WI38 (cell line): ENCODE measurements at regions not wholly inside any gene's neighbourhood (a gene's known extent, or its start where the extent isn't known, plus 50 kb on each side); places are given as distances from the start of the nearest gene placed in this dataset.

ENCODE experiments used
- H3K4me3 ChIP-seq: 2 replicates; pipeline ENCODE4 v1.5.1; 2011; ENCODE audit warnings: low read depth, mild to moderate bottlenecking, control low read depth, low read length
- TF ChIP-seq, protein P1 (sequence below): IDR thresholded peaks from 2 replicates; pipeline ENCODE4 v1.5.1; 2012; ENCODE audit warnings: low read depth, mild to moderate bottlenecking, control low read depth, low read length

DNA sequence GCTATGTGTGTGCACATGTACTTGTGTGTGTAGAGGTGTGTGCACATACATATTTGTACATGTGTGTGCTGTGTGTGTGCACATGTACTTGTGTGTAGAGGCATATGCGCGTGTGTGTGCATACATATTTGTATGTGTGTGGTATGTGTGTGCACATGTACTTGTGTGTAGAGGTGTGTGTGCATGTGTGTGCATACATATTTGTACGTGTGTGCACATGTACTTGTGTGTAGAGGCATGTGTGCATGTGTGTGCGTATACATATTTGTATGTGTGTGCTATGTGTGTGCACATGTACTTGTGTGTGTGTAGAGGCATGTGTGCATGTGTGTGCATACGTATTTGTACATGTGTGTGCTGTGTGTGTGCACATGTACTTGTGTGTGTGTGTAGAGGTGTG is 291.9 kb downstream of the AJAP1 start:
- TF ChIP-seq, protein P1, sequence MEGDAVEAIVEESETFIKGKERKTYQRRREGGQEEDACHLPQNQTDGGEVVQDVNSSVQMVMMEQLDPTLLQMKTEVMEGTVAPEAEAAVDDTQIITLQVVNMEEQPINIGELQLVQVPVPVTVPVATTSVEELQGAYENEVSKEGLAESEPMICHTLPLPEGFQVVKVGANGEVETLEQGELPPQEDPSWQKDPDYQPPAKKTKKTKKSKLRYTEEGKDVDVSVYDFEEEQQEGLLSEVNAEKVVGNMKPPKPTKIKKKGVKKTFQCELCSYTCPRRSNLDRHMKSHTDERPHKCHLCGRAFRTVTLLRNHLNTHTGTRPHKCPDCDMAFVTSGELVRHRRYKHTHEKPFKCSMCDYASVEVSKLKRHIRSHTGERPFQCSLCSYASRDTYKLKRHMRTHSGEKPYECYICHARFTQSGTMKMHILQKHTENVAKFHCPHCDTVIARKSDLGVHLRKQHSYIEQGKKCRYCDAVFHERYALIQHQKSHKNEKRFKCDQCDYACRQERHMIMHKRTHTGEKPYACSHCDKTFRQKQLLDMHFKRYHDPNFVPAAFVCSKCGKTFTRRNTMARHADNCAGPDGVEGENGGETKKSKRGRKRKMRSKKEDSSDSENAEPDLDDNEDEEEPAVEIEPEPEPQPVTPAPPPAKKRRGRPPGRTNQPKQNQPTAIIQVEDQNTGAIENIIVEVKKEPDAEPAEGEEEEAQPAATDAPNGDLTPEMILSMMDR: no peak
- H3K4me3 ChIP-seq: no peak overlapping the region

DNA sequence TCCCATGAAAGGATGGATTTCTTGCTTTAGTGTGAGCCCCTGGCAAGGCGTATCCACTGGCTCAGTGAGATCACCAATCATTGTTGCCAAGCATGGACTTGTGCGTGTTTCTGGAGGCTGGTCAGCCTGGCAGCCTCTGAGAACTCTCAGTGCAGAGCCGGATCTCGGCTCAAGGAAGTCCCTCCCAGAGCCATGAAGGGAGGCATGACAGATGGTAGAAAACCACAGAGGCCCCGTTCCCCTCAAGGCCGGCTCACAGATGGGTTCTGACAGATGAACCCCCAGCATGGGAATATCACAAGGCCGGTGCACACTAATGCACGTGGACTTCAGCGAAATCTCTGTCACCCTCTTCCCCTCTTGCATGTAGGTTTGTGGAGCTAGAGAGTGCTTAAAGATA is 290.5 kb downstream of the AJAP1 start:
- no peak overlapping the region for H3K4me3 ChIP-seq
- TF ChIP-seq, protein P1: no peak

DNA sequence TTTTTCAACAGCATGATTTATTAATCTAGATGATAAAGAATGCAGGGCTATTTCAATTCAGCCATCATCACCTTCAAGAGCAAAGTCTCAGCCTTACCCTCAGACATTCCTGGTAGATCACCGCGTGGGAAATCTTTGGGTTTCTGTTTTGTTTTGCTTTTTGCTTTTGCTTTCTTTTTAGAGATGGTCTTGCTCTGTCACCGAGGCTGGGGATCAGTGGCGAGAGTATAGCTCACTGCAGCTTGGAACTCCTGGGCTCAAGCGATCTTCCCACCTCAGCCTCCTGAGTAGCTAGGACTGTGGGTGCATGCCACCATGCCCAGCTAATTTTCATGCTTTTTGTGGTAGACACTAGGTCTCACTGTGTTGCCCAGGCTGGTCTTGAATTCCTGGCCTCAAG is 289.7 kb downstream of the AJAP1 start:
- H3K4me3 ChIP-seq: no peak overlapping the region
- TF ChIP-seq, protein P1: no peak

DNA sequence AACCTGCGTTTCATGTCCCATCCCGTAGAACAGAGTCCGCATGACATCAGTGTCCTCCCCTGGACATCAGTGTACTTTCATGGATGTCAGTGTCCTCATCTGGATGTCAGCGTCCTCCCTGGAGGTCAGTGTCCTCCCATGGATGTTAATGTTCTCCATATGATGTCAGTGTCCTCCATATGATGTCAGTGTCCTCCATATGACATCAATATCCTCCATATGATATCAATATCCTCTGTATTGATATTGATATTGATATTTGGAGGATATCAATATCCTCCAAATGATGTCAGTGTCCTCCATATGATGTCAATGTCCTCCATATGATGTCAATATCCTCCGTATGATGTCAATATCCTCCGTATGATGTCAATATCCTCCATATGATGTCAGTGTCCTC is 284.9 kb downstream of the AJAP1 start:
- TF ChIP-seq, protein P1: no peak
- no peak overlapping the region for H3K4me3 ChIP-seq

DNA sequence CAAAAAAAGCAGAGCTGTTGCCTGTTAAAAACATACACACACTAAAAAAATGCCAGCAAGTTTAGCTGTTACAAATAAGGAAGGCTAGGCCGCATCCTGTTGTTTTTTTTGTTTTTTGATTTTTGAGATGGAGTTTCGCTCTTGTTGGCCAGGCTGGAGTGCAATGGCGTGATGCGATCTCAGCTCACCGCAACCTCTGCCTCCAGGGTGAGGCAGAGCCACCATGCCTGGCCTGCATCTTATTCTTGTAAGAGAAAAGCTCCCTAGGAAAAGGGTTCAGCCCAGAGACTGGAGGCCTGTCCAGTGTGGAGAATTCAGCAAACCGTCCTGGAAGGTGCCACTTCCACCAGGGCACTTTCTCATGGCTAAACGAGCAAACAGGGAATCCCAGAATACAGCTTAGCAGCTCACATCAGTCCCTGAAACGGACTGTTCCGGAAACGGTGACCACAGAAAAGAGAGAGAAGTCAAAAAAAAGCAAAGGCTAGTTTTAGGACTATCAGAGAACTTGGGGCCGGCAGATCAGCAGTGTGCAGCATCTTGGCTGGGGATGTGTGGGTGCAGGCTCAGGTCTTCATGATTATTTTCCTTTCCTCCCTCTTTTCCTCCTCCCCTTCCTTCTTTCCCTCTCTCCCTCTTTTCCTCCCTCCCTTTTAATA is 283.6 kb downstream of the AJAP1 start:
- TF ChIP-seq, protein P1: no peak
- H3K4me3 ChIP-seq: no peak overlapping the region

DNA sequence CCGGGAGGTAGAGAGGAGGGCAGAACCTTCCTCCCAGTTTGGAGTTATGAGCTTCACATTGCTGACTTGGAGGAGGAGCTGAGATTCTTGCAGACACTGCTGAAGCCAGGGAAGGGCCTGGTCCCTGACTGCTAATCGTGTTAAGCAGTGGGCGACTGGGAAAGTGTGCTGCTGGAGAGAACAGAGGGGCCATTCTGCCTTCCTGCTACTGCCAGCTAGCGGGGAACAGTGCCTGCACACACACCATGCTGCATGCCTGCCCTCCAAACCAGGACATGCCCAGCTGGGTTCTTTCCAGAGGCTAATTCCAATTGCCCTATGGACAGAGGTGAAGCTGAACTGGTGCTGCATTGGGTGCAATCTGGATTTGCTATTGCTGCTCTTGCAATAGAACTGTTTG is 281.4 kb downstream of the AJAP1 start:
- TF ChIP-seq, protein P1: no peak
- H3K4me3 ChIP-seq: no peak overlapping the region

DNA sequence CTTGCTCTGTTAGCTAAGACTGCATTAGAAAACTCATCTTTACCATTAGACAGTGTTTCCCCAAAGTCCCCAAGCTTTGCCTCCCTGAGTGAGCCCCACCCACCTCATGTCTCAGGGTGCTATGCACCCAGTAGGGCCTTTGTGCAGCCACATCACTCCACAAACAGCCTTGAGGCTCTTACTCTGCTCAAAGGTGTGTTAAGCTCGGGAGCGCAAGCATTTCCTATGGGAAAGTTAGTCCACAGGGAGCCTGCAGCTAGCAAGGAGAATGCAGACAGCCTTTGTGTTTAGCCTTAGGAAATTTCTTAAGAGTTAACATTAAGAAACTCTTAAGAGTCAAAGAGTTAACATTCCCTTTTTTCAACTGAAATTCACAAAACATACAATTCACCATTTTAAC is 278.8 kb downstream of the AJAP1 start:
- H3K4me3 ChIP-seq: no peak overlapping the region
- TF ChIP-seq, protein P1: no peak
